ENCODE measurements at regions not wholly inside any gene's neighbourhood (a gene's known extent, or its start where the extent isn't known, plus 50 kb on each side); places are given as distances from the start of the nearest gene placed in this dataset.
A peak's percentile ranks its signal among the peaks of the same experiment; 100 is the strongest.
"Not testable (repeated sequence)": the region's sequence is repeated elsewhere in the genome, so short reads cannot be mapped to it uniquely, and the experiment has no call there.

- peak in 1 of 2 donors; percentile 16 for DNase-seq
Measured at GRCh38 chr1:184882957-184883815, 91.1 kb downstream of the NIBAN1 start.

GRCh38 chr1:184881941-184882913, 92.1 kb downstream of the NIBAN1 start:
- no peak for DNase-seq

GRCh38 chr1:184879876-184880557, 94.3 kb downstream of the NIBAN1 start:
- DNase-seq = no peak

GRCh38 chr1:184878602-184879001, 95.7 kb downstream of the NIBAN1 start:
- DNase-seq = no peak

- no peak for DNase-seq
Measured at GRCh38 chr1:184878002-184878401, 96.3 kb downstream of the NIBAN1 start.

- DNase-seq = not testable (repeated sequence)
Measured at GRCh38 chr1:184876015-184876414, 98.3 kb downstream of the NIBAN1 start.

- DNase-seq = no peak
Measured at GRCh38 chr1:184875218-184875617, 99.1 kb downstream of the NIBAN1 start.

- DNase-seq = no peak
Measured at GRCh38 chr1:184870319-184870718, 104.0 kb downstream of the NIBAN1 start.

- DNase-seq = no peak
Measured at GRCh38 chr1:184867866-184868689, 106.2 kb downstream of the NIBAN1 start.

- peak; percentile 34 to 44 for DNase-seq
Measured at GRCh38 chr1:184866991-184867788, 107.1 kb downstream of the NIBAN1 start.

- DNase-seq = no peak
Measured at GRCh38 chr1:184866586-184866985, 107.7 kb downstream of the NIBAN1 start.

GRCh38 chr1:184865831-184866230, 108.5 kb downstream of the NIBAN1 start:
- no peak for DNase-seq

- no peak for DNase-seq
Measured at GRCh38 chr1:184861755-184862336, 107.2 kb upstream of the EDEM3 start.

GRCh38 chr1:184860985-184861754, 106.5 kb upstream of the EDEM3 start:
- DNase-seq = no peak

GRCh38 chr1:184860535-184860934, 105.9 kb upstream of the EDEM3 start:
- DNase-seq = no peak

- DNase-seq = no peak
Measured at GRCh38 chr1:184859381-184860105, 104.9 kb upstream of the EDEM3 start.

- no peak for DNase-seq
Measured at GRCh38 chr1:184858288-184858687, 103.6 kb upstream of the EDEM3 start.

- no peak for DNase-seq
Measured at GRCh38 chr1:184854496-184855140, 100.0 kb upstream of the EDEM3 start.

- no peak for DNase-seq
Measured at GRCh38 chr1:184854036-184854435, 99.4 kb upstream of the EDEM3 start.

All from activated CD4-positive, alpha-beta T cell treated with anti-CD3 and anti-CD28 coated beads for 4 hours (primary cell).